Heart left ventricle (tissue), 16 donors: ENCODE measurements at regions not wholly inside any gene's neighbourhood (a gene's known extent, or its start where the extent isn't known, plus 50 kb on each side); places are given as distances from the start of the nearest gene placed in this dataset.

Source experiments
- ATAC-seq, 4 donors: fragments of 200-7000 bp; cut with Tn5 transposase; one replicate each; pipeline ENCODE4 v1.9.1; 2020 to 2022; ENCODE audit warnings: moderate library complexity in 4 of 4, mild to moderate bottlenecking in 3 of 4, moderate number of reproducible peaks in 1 of 4
- DNase-seq, 5 donors: peaks; one replicate each; pipeline ENCODE4 v3.0.0-alpha.2; 2020
- H3K27ac ChIP-seq, 12 donors: fragments of 200-600 bp; sonication (generic) in 4 of 12; one replicate each; pipeline versions ENCODE4 v1.5.0 to v1.8.0; 2016 to 2022; ENCODE audit warnings: mild to moderate bottlenecking in 2 of 12
- H3K27me3 ChIP-seq, 9 donors: fragments of 200-600 bp; sonication (generic) in 2 of 9; one replicate each; pipeline versions ENCODE4 v1.5.1 to v1.8.0; 2016 to 2022; ENCODE audit warnings: mild to moderate bottlenecking in 3 of 9
- H3K36me3 ChIP-seq, 9 donors: fragments of 200-600 bp; sonication (generic) in 2 of 9; one replicate each; pipeline versions ENCODE4 v1.5.0 to v1.8.0; 2018 to 2022; ENCODE audit warnings: mild to moderate bottlenecking in 2 of 9
- H3K4me1 ChIP-seq, 12 donors: fragments of 200-600 bp; sonication (generic) in 4 of 12; one replicate each; pipeline versions ENCODE4 v1.5.0 to v1.8.0; 2016 to 2022; ENCODE audit warnings: mild to moderate bottlenecking in 3 of 12
- H3K4me3 ChIP-seq, 12 donors: fragments of 200-600 bp; sonication (generic) in 4 of 12; one replicate each; pipeline versions ENCODE4 v1.5.0 to v1.8.0; 2017 to 2022; ENCODE audit warnings: mild to moderate bottlenecking in 9 of 12, moderate library complexity in 4 of 12
- H3K9me3 ChIP-seq, 12 donors: fragments of 200-600 bp; sonication (generic) in 4 of 12; one replicate each; pipeline versions ENCODE4 v1.5.0 to v1.8.0; 2016 to 2022; ENCODE audit warnings: mild to moderate bottlenecking in 1 of 12
- POLR2A ChIP-seq, 2 donors: fragments of 450-650 bp; IDR thresholded peaks; one replicate each; pipeline ENCODE4 v1.6.1; 2017; ENCODE audit warnings: antibody characterized with exemption in 2 of 2, mild to moderate bottlenecking in 2 of 2, moderate library complexity in 2 of 2
- WGBS, 4 donors: extraction: QIAGEN DNeasy Blood & Tissue Kit in 2 of 4; methylation state at CpG; one replicate each; pipeline versions ENCODE4 v1.1.5 to v1.1.7; 2013 to 2018; 5-methylcytosine and 5-hydroxymethylcytosine counted together
- intact Hi-C, 10 donors: fragments of 100-400 bp; cut with DNase I; formaldehyde crosslinking; loops; one replicate each; pipeline versions ENCODE4 v1.11.1 to v1.14.2; 2022
- TF ChIP-seq, protein P1 (sequence below), 12 donors: fragments of 200-600 bp; sonication (generic) in 4 of 12; IDR thresholded peaks; one replicate each; pipeline versions ENCODE4 v1.5.0 to v1.8.0; 2018 to 2022; ENCODE audit warnings: antibody characterized with exemption in 12 of 12, mild to moderate bottlenecking in 5 of 12
- donor health status: ischemic (EF 13 %, LVEDD 7.1; RV severe dilation, severe dysfunction).
- donor health status: healthy with polysubstance abuse.
- donor health status: DM: no; HTN: yes; CAD: no.
- donor health status: DM: no; HTN: no; CAD: no.
- donor health status: ischemic (EF 25% LVEDD 6.9; RV normal size, moderate dysfunction).
- donor health status: ischemic (EF 25% LVEDD 5.7; RV mildly dilated, moderate dysfunction).
- donor health status: healthy.
- donor health status: DM: yes; HTN: yes; CAD: no.
- donor health status: ischemic (EF 35%, LVEDD 5.7; RV mildly dilated, moderate dysfunction).
- donor health status: nonischemic (EF 11% LVEDD 7.7; RV severe dilation, severe dysfunction).
- donor health status: DM: yes; HTN: yes; CAD: no.
- donor health status: PGD.
- donor health status: ischemic (EF 29% LVEDD 5.4; RV normal size, mild dysfunction).
- donor health status: nonischemic (EF 23%, LVEDD 6.1; RV moderate dilation, normal function).

GRCh38 chrY:21169821-21170220 lies 341.3 kb upstream of the RBMY1B start:
- H3K27me3 ChIP-seq = no peaks in the 10 kb centered on the region
- no peak for DNase-seq
- H3K4me3 ChIP-seq = no peak overlapping the region
- TF ChIP-seq POLR2A (IDR thresholded peaks at IDR 0.05) = no peak
- TF ChIP-seq, protein P1, sequence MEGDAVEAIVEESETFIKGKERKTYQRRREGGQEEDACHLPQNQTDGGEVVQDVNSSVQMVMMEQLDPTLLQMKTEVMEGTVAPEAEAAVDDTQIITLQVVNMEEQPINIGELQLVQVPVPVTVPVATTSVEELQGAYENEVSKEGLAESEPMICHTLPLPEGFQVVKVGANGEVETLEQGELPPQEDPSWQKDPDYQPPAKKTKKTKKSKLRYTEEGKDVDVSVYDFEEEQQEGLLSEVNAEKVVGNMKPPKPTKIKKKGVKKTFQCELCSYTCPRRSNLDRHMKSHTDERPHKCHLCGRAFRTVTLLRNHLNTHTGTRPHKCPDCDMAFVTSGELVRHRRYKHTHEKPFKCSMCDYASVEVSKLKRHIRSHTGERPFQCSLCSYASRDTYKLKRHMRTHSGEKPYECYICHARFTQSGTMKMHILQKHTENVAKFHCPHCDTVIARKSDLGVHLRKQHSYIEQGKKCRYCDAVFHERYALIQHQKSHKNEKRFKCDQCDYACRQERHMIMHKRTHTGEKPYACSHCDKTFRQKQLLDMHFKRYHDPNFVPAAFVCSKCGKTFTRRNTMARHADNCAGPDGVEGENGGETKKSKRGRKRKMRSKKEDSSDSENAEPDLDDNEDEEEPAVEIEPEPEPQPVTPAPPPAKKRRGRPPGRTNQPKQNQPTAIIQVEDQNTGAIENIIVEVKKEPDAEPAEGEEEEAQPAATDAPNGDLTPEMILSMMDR (IDR thresholded peaks at IDR 0.05) = no peak
- no peak overlapping the region for H3K27ac ChIP-seq
- no peaks in the 10 kb centered on the region for H3K36me3 ChIP-seq
- intact Hi-C loops = loop anchor here in 2 of 10 donors (5.0 to 10.0 kb wide), 2 partner anchors 48 to 85 kb away; no protein-coding TSS in a partner anchor
- ATAC-seq = no peak
- no peaks in the 10 kb centered on the region for H3K4me1 ChIP-seq
- H3K9me3 ChIP-seq = no peaks in the 10 kb centered on the region

- TF ChIP-seq, protein P1 (IDR thresholded peaks at IDR 0.05) = no peak
- no peak for TF ChIP-seq POLR2A (IDR thresholded peaks at IDR 0.05)
- Histone ChIP-seq H3K9me3 (no peaks in the 10 kb centered on the region), H3K27ac (no peak overlapping the region), H3K4me3 (no peak overlapping the region), H3K27me3 (no peaks in the 10 kb centered on the region), H3K36me3 (no peaks in the 10 kb centered on the region), H3K4me1 (no peaks in the 10 kb centered on the region)
- WGBS, 4 donors = 74 to 83% methylated on average over 5 of the region's 5 CpGs; no CpG with 5 or more reads in 2 of the 4 donors
- DNase-seq = no peak
- intact Hi-C loops = no loop called here
- no peak for ATAC-seq
These were observed 336.3 kb upstream of the RBMY1B start for GRCh38 chrY:21174697-21175463.

DNA sequence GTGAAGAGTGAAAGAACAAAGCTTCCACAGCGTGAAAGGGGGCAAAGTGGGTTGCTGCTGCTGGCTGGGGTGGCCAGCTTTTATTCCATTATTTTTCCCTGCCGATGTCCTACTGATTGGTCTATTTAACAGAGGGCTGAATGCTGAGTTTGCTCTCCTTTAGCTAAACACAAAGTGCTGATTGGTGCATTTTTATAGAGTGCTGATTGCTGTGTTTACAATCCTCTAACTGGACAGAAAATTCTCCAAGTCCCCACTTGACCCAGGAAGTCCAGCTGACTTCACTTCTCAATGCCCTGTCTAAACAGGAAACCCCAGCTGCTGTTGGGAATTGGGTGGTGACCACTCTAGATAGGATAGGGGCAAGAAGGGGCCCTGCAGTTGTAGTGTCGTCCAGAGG lies 335.6 kb upstream of the RBMY1B start:
- Histone ChIP-seq H3K9me3 (no peaks in the 10 kb centered on the region), H3K27me3 (no peaks in the 10 kb centered on the region), H3K36me3 (no peaks in the 10 kb centered on the region), H3K27ac (no peak overlapping the region), H3K4me1 (no peaks in the 10 kb centered on the region), H3K4me3 (no peak overlapping the region)
- 38 to 41% methylated on average over 3 of the region's 3 CpGs; no CpG with 5 or more reads in 2 of the 4 donors for WGBS, 4 donors
- intact Hi-C loops = no loop called here
- DNase-seq (no peak), ATAC-seq (no peak)
- TF ChIP-seq, protein P1 (IDR thresholded peaks at IDR 0.05) = no peak
- TF ChIP-seq POLR2A (IDR thresholded peaks at IDR 0.05) = no peak

GRCh38 chrY:21177306-21177800 lies 333.8 kb upstream of the RBMY1B start:
- Histone ChIP-seq H3K9me3 (no peaks in the 10 kb centered on the region), H3K27me3 (no peaks in the 10 kb centered on the region), H3K4me1 (no peaks in the 10 kb centered on the region), H3K36me3 (no peaks in the 10 kb centered on the region), H3K27ac (no peak overlapping the region), H3K4me3 (no peak overlapping the region)
- ATAC-seq (no peak), DNase-seq (no peak)
- TF ChIP-seq POLR2A (IDR thresholded peaks at IDR 0.05) = no peak
- TF ChIP-seq, protein P1 (IDR thresholded peaks at IDR 0.05) = no peak
- intact Hi-C loops = no loop called here
- 81 to 85% methylated on average over 1 of the region's 1 CpG; no CpG with 5 or more reads in 2 of the 4 donors for WGBS, 4 donors
